Fibroblast of villous mesenchyme (primary cell): ENCODE measurements at regions not wholly inside any gene's neighbourhood (a gene's known extent, or its start where the extent isn't known, plus 50 kb on each side); places are given as distances from the start of the nearest gene placed in this dataset.
A peak's percentile ranks its signal among the peaks of the same experiment; 100 is the strongest.
"Not testable (repeated sequence)": the region's sequence is repeated elsewhere in the genome, so short reads cannot be mapped to it uniquely, and the experiment has no call there.

Experiments used
- DNase-seq: peaks from one replicate; pipeline ENCODE4 v3.0.0-alpha.2; 2010; ENCODE audit warnings: low read depth
- H3K4me3 ChIP-seq: 2 replicates; pipeline ENCODE4 v1.5.1; 2011; ENCODE audit warnings: low read depth, mild to moderate bottlenecking, low read length
- TF ChIP-seq, protein P1 (sequence below): IDR thresholded peaks from 2 replicates; pipeline ENCODE4 v1.5.1; 2012; ENCODE audit warnings: low read depth, mild to moderate bottlenecking, low read length; ENCODE audit not compliant: insufficient read depth

DNA sequence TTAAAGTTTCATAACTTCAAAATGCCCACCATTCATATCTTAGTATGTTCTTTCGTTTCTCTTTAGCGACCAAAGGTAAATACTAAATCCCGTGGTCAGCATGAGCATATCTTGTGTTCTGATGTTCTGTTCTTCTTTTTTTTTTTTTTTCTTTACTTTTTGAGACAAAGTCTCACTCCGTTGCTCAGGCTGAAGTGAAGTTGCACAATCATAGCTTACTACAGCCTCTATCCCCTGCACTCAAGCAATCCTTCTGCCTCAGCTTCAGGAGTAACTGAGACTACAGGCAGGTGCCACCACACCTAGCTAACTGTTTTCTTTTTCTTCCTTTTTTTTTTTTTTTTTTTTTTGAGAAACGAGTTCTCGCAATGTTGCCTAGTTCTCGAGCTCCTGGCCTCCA lies 60.9 kb upstream of the ATP12A start:
- no peak overlapping the region for H3K4me3 ChIP-seq
- TF ChIP-seq, protein P1, sequence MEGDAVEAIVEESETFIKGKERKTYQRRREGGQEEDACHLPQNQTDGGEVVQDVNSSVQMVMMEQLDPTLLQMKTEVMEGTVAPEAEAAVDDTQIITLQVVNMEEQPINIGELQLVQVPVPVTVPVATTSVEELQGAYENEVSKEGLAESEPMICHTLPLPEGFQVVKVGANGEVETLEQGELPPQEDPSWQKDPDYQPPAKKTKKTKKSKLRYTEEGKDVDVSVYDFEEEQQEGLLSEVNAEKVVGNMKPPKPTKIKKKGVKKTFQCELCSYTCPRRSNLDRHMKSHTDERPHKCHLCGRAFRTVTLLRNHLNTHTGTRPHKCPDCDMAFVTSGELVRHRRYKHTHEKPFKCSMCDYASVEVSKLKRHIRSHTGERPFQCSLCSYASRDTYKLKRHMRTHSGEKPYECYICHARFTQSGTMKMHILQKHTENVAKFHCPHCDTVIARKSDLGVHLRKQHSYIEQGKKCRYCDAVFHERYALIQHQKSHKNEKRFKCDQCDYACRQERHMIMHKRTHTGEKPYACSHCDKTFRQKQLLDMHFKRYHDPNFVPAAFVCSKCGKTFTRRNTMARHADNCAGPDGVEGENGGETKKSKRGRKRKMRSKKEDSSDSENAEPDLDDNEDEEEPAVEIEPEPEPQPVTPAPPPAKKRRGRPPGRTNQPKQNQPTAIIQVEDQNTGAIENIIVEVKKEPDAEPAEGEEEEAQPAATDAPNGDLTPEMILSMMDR = no peak
- no peak for DNase-seq

DNA sequence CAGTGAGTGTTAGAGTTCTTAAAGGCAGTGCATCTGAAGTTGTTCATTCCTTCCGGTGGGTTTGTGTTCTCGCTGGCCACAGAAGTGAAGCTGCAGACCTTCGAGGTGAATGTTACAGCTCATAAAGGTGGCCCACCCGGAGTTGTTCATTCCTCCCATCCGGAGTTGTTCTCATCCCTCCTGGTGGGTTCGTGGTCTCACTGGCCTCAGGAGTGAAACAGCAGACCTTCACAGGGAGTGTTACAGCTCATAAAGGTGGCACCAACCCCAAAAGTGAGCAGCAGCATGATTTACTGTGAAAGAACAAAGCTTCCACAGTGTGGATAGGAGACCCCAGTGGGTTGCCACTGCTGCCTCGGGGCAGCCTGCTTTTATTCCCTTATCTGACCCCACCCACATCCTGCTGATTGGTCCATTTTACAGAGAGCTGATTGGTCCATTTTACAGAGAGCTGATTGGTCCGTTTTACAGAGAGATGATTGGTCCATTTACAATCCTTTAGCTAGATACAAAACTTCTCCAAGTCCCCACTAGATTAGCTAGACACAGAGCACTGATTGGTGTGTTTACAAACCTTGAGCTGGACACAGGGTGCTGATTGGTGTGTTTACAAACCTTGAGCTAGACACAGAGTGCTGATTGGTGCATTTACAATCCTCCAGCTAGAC lies 57.6 kb upstream of the ATP12A start:
- H3K4me3 ChIP-seq, DNase-seq: not testable (repeated sequence)

GRCh38 chr13:24623149-24623665 lies 57.0 kb upstream of the ATP12A start:
- TF ChIP-seq, protein P1 = no peak
- no peak overlapping the region for H3K4me3 ChIP-seq
- no peak for DNase-seq

- no peak overlapping the region for H3K4me3 ChIP-seq
- TF ChIP-seq, protein P1 = no peak
- DNase-seq = no peak
Measured at GRCh38 chr13:24624363-24624762, 55.8 kb upstream of the ATP12A start.

- TF ChIP-seq, protein P1 = no peak
- DNase-seq = peak; percentile 57
- no peak overlapping the region for H3K4me3 ChIP-seq
Measured at GRCh38 chr13:24624801-24625231, 55.4 kb upstream of the ATP12A start.

DNA sequence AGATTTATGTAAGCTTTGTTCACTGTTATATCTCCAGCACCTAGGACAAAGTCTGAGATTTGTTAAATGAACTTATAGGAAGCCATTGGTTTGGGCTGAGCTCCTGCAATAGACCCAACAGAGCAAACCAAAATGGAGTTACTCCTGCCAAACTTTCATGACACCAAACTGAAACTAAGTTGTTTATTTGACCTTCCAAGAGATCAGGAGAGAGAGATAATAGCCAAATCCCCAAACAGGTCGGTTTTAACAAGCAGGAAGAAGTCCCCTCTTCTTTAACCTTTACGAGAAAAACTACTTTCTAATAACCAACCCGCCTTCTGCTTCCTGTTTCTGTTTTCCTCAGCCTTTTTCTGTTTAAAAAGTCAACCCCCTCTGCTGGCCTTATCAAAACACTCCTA lies 54.9 kb upstream of the ATP12A start:
- DNase-seq = peak; percentile 65
- H3K4me3 ChIP-seq = no peak overlapping the region
- TF ChIP-seq, protein P1 = no peak

DNA sequence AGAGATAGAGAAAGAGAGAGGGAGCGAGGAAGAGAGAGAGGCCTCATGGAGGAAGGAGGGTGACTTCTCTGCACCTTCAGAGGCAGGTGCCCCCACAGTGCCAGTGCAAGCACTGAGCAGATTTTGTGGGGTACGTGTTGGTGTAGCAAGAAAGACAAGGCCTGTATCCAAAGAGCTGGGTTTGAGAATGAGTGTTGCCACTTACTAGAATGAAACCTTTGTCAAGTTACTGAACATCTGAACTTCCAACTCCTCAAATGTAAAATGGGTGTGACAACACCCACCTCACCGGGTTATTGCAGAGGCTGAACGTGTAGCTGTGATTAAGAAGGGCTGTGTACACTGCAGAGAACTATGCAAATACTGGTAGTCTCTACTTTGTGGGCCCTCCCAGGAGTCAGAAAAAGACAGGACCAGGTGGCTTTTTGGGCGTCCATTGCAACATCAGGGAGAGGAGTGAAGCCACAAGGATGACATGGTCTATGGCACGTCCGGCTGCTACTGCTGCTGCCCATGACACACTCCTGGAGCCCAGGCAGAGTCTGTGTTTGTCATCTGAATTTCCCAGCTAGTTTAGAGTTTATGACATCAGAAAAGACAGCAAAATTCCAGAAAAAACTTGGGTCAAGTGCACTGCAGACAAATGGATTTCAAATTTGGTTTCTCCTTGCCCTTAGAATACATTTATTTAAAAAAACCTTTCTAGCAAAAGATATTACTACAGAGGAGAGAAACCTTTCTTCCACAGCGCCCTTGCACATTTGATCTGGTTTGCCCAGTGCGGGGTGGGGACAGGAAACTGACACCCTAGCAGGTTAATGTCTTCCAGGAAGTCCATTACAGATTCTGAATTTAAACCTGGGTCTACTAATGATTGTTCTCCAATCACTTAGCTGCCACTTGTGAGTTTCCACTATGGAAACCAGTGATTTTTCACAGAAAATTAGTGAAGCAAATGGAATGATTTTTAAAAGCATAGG lies 54.0 kb upstream of the ATP12A start:
- TF ChIP-seq, protein P1 = no peak
- DNase-seq = no peak

More for the DNA sequence above, 54.0 kb upstream of the ATP12A start:
- H3K4me3 ChIP-seq = no peak overlapping the region
